HG03520 (cell line): ENCODE measurements at regions not wholly inside any gene's neighbourhood (a gene's known extent, or its start where the extent isn't known, plus 50 kb on each side); places are given as distances from the start of the nearest gene placed in this dataset.

Experiments
- ATAC-seq: cut with Tn5 transposase; IDR thresholded peaks from one replicate; pipeline ENCODE4 v1.9.1; 2021; ENCODE audit warnings: mild to moderate bottlenecking, moderate library complexity; ENCODE audit not compliant: unreplicated experiment

- no peak for ATAC-seq
These were observed 178.8 kb downstream of the SCP2D1 start for GRCh38 chr20:18992418-18992817.

GRCh38 chr20:18995455-18995854 is 181.9 kb downstream of the SCP2D1 start:
- no peak for ATAC-seq

GRCh38 chr20:18999086-18999485 is 185.5 kb downstream of the SCP2D1 start:
- no peak for ATAC-seq

GRCh38 chr20:19000078-19000477 is 186.5 kb downstream of the SCP2D1 start:
- ATAC-seq, result no peak

GRCh38 chr20:19001177-19001576 is 187.6 kb downstream of the SCP2D1 start:
- no peak for ATAC-seq

GRCh38 chr20:19003366-19004336 is 190.1 kb downstream of the SCP2D1 start:
- no peak for ATAC-seq

- no peak for ATAC-seq
These were observed 191.4 kb downstream of the SCP2D1 start for GRCh38 chr20:19004975-19005374.

GRCh38 chr20:19008497-19008896 is 194.9 kb downstream of the SCP2D1 start:
- ATAC-seq, result no peak

- no peak for ATAC-seq
These were observed 195.6 kb downstream of the SCP2D1 start for GRCh38 chr20:19009081-19009688.

GRCh38 chr20:19012676-19013075 is 199.1 kb downstream of the SCP2D1 start:
- no peak for ATAC-seq

GRCh38 chr20:19013907-19014306 is 198.5 kb upstream of the SLC24A3 start:
- ATAC-seq, result no peak

- no peak for ATAC-seq
These were observed 196.9 kb upstream of the SLC24A3 start for GRCh38 chr20:19015351-19016139.

GRCh38 chr20:19016140-19016497 is 196.3 kb upstream of the SLC24A3 start:
- ATAC-seq, result no peak

- no peak for ATAC-seq
These were observed 195.2 kb upstream of the SLC24A3 start for GRCh38 chr20:19017104-19017690.

GRCh38 chr20:19018881-19019280 is 193.6 kb upstream of the SLC24A3 start:
- ATAC-seq, result no peak

GRCh38 chr20:19019734-19020364 is 192.6 kb upstream of the SLC24A3 start:
- no peak for ATAC-seq

GRCh38 chr20:19021406-19022117 is 190.9 kb upstream of the SLC24A3 start:
- ATAC-seq, result no peak

GRCh38 chr20:19022118-19022575 is 190.3 kb upstream of the SLC24A3 start:
- no peak for ATAC-seq

- ATAC-seq, result no peak
These were observed 189.5 kb upstream of the SLC24A3 start for GRCh38 chr20:19022791-19023448.
